ENCODE measurements at regions not wholly inside any gene's neighbourhood (a gene's known extent, or its start where the extent isn't known, plus 50 kb on each side); places are given as distances from the start of the nearest gene placed in this dataset.

GRCh38 chr1:103986792-103987191 is 237.1 kb downstream of the AMY1C start:
- CTCF ChIA-PET: no interaction called here
- H3K9me3 Mint-ChIP-seq (ENCODE audit: insufficient read depth): no peaks in the 10 kb centered on the region

DNA sequence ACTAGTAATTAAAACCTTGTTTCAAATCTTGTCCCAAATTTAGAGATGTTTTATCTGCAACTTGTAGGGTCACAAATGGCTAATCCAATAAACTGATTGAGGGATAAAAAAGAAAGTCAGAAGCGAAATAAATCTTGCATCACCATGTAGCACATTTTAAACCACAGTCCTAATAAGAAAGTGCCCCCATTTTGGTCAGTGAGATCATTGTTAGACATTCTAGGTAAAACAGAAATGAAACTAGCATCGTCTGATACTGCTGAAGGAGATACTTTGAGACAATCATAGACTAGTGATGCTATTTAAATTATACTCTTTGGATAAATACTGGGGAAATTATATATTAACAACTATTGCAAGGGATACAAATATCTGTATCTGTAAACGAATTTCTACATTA is 247.9 kb downstream of the AMY1C start:
- no CpG with 5 or more reads among the region's 3 CpGs for WGBS (ENCODE audit: insufficient coverage)
- H3K4me1 Mint-ChIP-seq: no peaks in the 10 kb centered on the region
- H3K9me3 Mint-ChIP-seq (ENCODE audit: insufficient read depth): no peaks in the 10 kb centered on the region
- H3K79me2 ChIP-seq (ENCODE audit: control insufficient read depth, insufficient read depth, low read length): no peaks in the 10 kb centered on the region
- H3K27me3 ChIP-seq (replicated peaks in 1 of 4; ENCODE audit: control extremely low read depth in 1 of 4, control insufficient read depth in 3 of 4, insufficient read depth in 4 of 4, low read length in 3 of 4): no peaks in the 10 kb centered on the region
- ChIA-PET CTCF (no interaction called here), POLR2A (no interaction called here)
- H3K4me3 ChIP-seq (ENCODE audit: control extremely low read depth in 1 of 5, extremely low read depth in 1 of 5, insufficient read depth in 1 of 5, low read depth in 2 of 5, low read length in 4 of 5): no peak overlapping the region
- intact Hi-C loops (cut with micrococcal nuclease): no loop called here
- no peaks in the 10 kb centered on the region for H3K27me3 Mint-ChIP-seq
- no peak overlapping the region for H3K4me3 Mint-ChIP-seq
- no peaks in the 10 kb centered on the region for H3K36me3 ChIP-seq (replicated peaks in 1 of 2; ENCODE audit: control extremely low read depth in 1 of 2, control insufficient read depth in 1 of 2, extremely low read depth in 1 of 2, insufficient read depth in 2 of 2, low read length in 1 of 2)
- H3K9me3 ChIP-seq (ENCODE audit: control extremely low read depth in 1 of 3, control insufficient read depth in 2 of 3, insufficient read depth in 1 of 3, low read length in 2 of 3): no peaks in the 10 kb centered on the region
- H3K4me1 ChIP-seq (ENCODE audit: control insufficient read depth in 2 of 2, insufficient read depth in 2 of 2, low read length in 2 of 2): no peaks in the 10 kb centered on the region
- DNase-seq: no peak
- H4K20me1 ChIP-seq (ENCODE audit: control insufficient read depth, insufficient read depth, low read length, poor library complexity, severe bottlenecking): no peaks in the 10 kb centered on the region
- H3K9ac ChIP-seq (ENCODE audit: low read length): no peak overlapping the region
- H3K4me2 ChIP-seq (replicated peaks; ENCODE audit: low read depth, low read length, poor library complexity, severe bottlenecking): no peak overlapping the region
- TF ChIP-seq, protein P1, sequence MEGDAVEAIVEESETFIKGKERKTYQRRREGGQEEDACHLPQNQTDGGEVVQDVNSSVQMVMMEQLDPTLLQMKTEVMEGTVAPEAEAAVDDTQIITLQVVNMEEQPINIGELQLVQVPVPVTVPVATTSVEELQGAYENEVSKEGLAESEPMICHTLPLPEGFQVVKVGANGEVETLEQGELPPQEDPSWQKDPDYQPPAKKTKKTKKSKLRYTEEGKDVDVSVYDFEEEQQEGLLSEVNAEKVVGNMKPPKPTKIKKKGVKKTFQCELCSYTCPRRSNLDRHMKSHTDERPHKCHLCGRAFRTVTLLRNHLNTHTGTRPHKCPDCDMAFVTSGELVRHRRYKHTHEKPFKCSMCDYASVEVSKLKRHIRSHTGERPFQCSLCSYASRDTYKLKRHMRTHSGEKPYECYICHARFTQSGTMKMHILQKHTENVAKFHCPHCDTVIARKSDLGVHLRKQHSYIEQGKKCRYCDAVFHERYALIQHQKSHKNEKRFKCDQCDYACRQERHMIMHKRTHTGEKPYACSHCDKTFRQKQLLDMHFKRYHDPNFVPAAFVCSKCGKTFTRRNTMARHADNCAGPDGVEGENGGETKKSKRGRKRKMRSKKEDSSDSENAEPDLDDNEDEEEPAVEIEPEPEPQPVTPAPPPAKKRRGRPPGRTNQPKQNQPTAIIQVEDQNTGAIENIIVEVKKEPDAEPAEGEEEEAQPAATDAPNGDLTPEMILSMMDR (IDR thresholded peaks at IDR 0.05): no peak
- no peak for TF ChIP-seq EZH2 (IDR thresholded peaks at IDR 0.05; ENCODE audit: borderline replicate concordance, insufficient read depth, low read depth, low read length, poor library complexity, severe bottlenecking)
- no peak for ATAC-seq (ENCODE audit: low read depth)
- H3K27ac ChIP-seq (ENCODE audit: low read length in 2 of 2): no peak overlapping the region
- H2AFZ ChIP-seq (ENCODE audit: insufficient read depth, low read depth, low read length, poor library complexity, severe bottlenecking): no peak overlapping the region
- no peak overlapping the region for H3K27ac Mint-ChIP-seq

More at GRCh38 chr1:103986792-103987191, 237.1 kb downstream of the AMY1C start:
- POLR2A ChIA-PET: no interaction called here
- Histone ChIP-seq H3K4me2 (replicated peaks; ENCODE audit: low read depth, low read length, poor library complexity, severe bottlenecking) (no peak overlapping the region), H3K27me3 (replicated peaks in 1 of 4; ENCODE audit: control extremely low read depth in 1 of 4, control insufficient read depth in 3 of 4, insufficient read depth in 4 of 4, low read length in 3 of 4) (no peaks in the 10 kb centered on the region), H3K79me2 (ENCODE audit: control insufficient read depth, insufficient read depth, low read length) (no peaks in the 10 kb centered on the region), H3K4me1 (ENCODE audit: control insufficient read depth in 2 of 2, insufficient read depth in 2 of 2, low read length in 2 of 2) (no peaks in the 10 kb centered on the region), H3K4me3 (ENCODE audit: control extremely low read depth in 1 of 5, extremely low read depth in 1 of 5, insufficient read depth in 1 of 5, low read depth in 2 of 5, low read length in 4 of 5) (no peak overlapping the region), H2AFZ (ENCODE audit: insufficient read depth, low read depth, low read length, poor library complexity, severe bottlenecking) (no peak overlapping the region), H3K9ac (ENCODE audit: low read length) (no peak overlapping the region), H4K20me1 (ENCODE audit: control insufficient read depth, insufficient read depth, low read length, poor library complexity, severe bottlenecking) (no peaks in the 10 kb centered on the region), H3K36me3 (replicated peaks in 1 of 2; ENCODE audit: control extremely low read depth in 1 of 2, control insufficient read depth in 1 of 2, extremely low read depth in 1 of 2, insufficient read depth in 2 of 2, low read length in 1 of 2) (no peaks in the 10 kb centered on the region), H3K9me3 (ENCODE audit: control extremely low read depth in 1 of 3, control insufficient read depth in 2 of 3, insufficient read depth in 1 of 3, low read length in 2 of 3) (no peaks in the 10 kb centered on the region), H3K27ac (ENCODE audit: low read length in 2 of 2) (no peak overlapping the region)
- ATAC-seq (ENCODE audit: low read depth) (no peak), DNase-seq (no peak)
- no peak for TF ChIP-seq EZH2 (IDR thresholded peaks at IDR 0.05; ENCODE audit: borderline replicate concordance, insufficient read depth, low read depth, low read length, poor library complexity, severe bottlenecking)
- TF ChIP-seq, protein P1 (IDR thresholded peaks at IDR 0.05): no peak
- no peaks in the 10 kb centered on the region for H3K27me3 Mint-ChIP-seq
- 95% methylated on average over 2 of the region's 3 CpGs for WGBS (ENCODE audit: insufficient coverage)
- H3K4me3 Mint-ChIP-seq: no peak overlapping the region
- H3K4me1 Mint-ChIP-seq: no peaks in the 10 kb centered on the region
- intact Hi-C loops (cut with micrococcal nuclease): no loop called here
- no peak overlapping the region for H3K27ac Mint-ChIP-seq
